ENCODE measurements at regions not wholly inside any gene's neighbourhood (a gene's known extent, or its start where the extent isn't known, plus 50 kb on each side); places are given as distances from the start of the nearest gene placed in this dataset.

- H3K4me1 ChIP-seq (ENCODE audit: insufficient read depth, low read length), result no peaks in the 10 kb centered on the region
- no peak overlapping the region for H3K9ac ChIP-seq (ENCODE audit: low read length)
- H3K4me3 Mint-ChIP-seq (ENCODE audit: unreplicated experiment), result no peak overlapping the region
- no peaks in the 10 kb centered on the region for H4K20me1 ChIP-seq (ENCODE audit: insufficient read depth, low read length)
- no peaks in the 10 kb centered on the region for H3K79me2 ChIP-seq (ENCODE audit: insufficient read depth, low read length)
- DNase-seq (ENCODE audit: low read depth) (no peak), FAIRE-seq (no peak)
- H3K27me3 Mint-ChIP-seq (ENCODE audit: low read depth, unreplicated experiment), result no peaks in the 10 kb centered on the region
- peaks cover 2% of the 10 kb centered on the region for H3K9me3 Mint-ChIP-seq (ENCODE audit: unreplicated experiment)
- TF ChIP-seq CTCF (IDR thresholded peaks at IDR 0.05; ENCODE audit: insufficient read depth, low read depth, low read length) (no peak), EZH2 (IDR thresholded peaks at IDR 0.05; ENCODE audit: insufficient read depth, low read length) (no peak)
- H2AFZ ChIP-seq (ENCODE audit: low read depth, low read length), result no peak overlapping the region
- H3K27ac Mint-ChIP-seq (ENCODE audit: unreplicated experiment), result no peak overlapping the region
- H3K27me3 ChIP-seq (ENCODE audit: insufficient read depth, low read length), result no peaks in the 10 kb centered on the region
- peaks cover 3% of the 10 kb centered on the region for H3K4me1 Mint-ChIP-seq (ENCODE audit: low read depth, unreplicated experiment)
- no peak overlapping the region for H3K27ac ChIP-seq (ENCODE audit: low read depth, low read length)
- H3K4me3 ChIP-seq (ENCODE audit: insufficient read depth, low read depth, low read length), result no peak overlapping the region
- H3K36me3 ChIP-seq (ENCODE audit: insufficient read depth, low read length), result no peaks in the 10 kb centered on the region
- H3K9me3 ChIP-seq (ENCODE audit: insufficient read depth, low read depth, low read length), result peaks cover 4% of the 10 kb centered on the region
- H3K36me3 Mint-ChIP-seq (ENCODE audit: low read depth, unreplicated experiment), result no peaks in the 10 kb centered on the region
- H3K4me2 ChIP-seq (ENCODE audit: low read length), result no peak overlapping the region
These were observed 963.6 kb upstream of the CNTNAP5 start for GRCh38 chr2:123061534-123061933.

GRCh38 chr2:123073371-123073770 lies 951.7 kb upstream of the CNTNAP5 start:
- no peaks in the 10 kb centered on the region for H3K9me3 Mint-ChIP-seq (ENCODE audit: unreplicated experiment)
- Histone ChIP-seq H3K36me3 (ENCODE audit: insufficient read depth, low read length) (no peaks in the 10 kb centered on the region), H3K4me3 (ENCODE audit: insufficient read depth, low read depth, low read length) (no peak overlapping the region), H3K27me3 (ENCODE audit: insufficient read depth, low read length) (no peaks in the 10 kb centered on the region), H3K9me3 (ENCODE audit: insufficient read depth, low read depth, low read length) (no peaks in the 10 kb centered on the region), H3K9ac (ENCODE audit: low read length) (no peak overlapping the region), H2AFZ (ENCODE audit: low read depth, low read length) (no peak overlapping the region), H3K4me1 (ENCODE audit: insufficient read depth, low read length) (no peaks in the 10 kb centered on the region), H3K4me2 (ENCODE audit: low read length) (no peak overlapping the region), H3K27ac (ENCODE audit: low read depth, low read length) (no peak overlapping the region), H4K20me1 (ENCODE audit: insufficient read depth, low read length) (no peaks in the 10 kb centered on the region), H3K79me2 (ENCODE audit: insufficient read depth, low read length) (no peaks in the 10 kb centered on the region)
- no peak overlapping the region for H3K4me3 Mint-ChIP-seq (ENCODE audit: unreplicated experiment)
- no peaks in the 10 kb centered on the region for H3K36me3 Mint-ChIP-seq (ENCODE audit: low read depth, unreplicated experiment)
- H3K27ac Mint-ChIP-seq (ENCODE audit: unreplicated experiment), result peak overlapping the region; percentile 22
- H3K4me1 Mint-ChIP-seq (ENCODE audit: low read depth, unreplicated experiment), result peaks cover 12% of the 10 kb centered on the region
- FAIRE-seq, result no peak
- DNase-seq (ENCODE audit: low read depth), result no peak
- TF ChIP-seq CTCF (IDR thresholded peaks at IDR 0.05; ENCODE audit: insufficient read depth, low read depth, low read length) (no peak), EZH2 (IDR thresholded peaks at IDR 0.05; ENCODE audit: insufficient read depth, low read length) (no peak)
- no peaks in the 10 kb centered on the region for H3K27me3 Mint-ChIP-seq (ENCODE audit: low read depth, unreplicated experiment)

GRCh38 chr2:123073956-123074355 lies 951.1 kb upstream of the CNTNAP5 start:
- no peaks in the 10 kb centered on the region for H3K36me3 ChIP-seq (ENCODE audit: insufficient read depth, low read length)
- no peak overlapping the region for H3K27ac ChIP-seq (ENCODE audit: low read depth, low read length)
- H3K9ac ChIP-seq (ENCODE audit: low read length), result no peak overlapping the region
- no peak for TF ChIP-seq EZH2 (IDR thresholded peaks at IDR 0.05; ENCODE audit: insufficient read depth, low read length)
- TF ChIP-seq CTCF (IDR thresholded peaks at IDR 0.05; ENCODE audit: insufficient read depth, low read depth, low read length), result no peak
- DNase-seq (ENCODE audit: low read depth), result no peak
- Mint-ChIP-seq H3K9me3 (ENCODE audit: unreplicated experiment) (no peaks in the 10 kb centered on the region), H3K27ac (ENCODE audit: unreplicated experiment) (peak overlapping the region; percentile 22), H3K4me3 (ENCODE audit: unreplicated experiment) (no peak overlapping the region), H3K36me3 (ENCODE audit: low read depth, unreplicated experiment) (no peaks in the 10 kb centered on the region), H3K4me1 (ENCODE audit: low read depth, unreplicated experiment) (peaks cover 12% of the 10 kb centered on the region), H3K27me3 (ENCODE audit: low read depth, unreplicated experiment) (no peaks in the 10 kb centered on the region)
- no peak overlapping the region for H2AFZ ChIP-seq (ENCODE audit: low read depth, low read length)
- H3K4me2 ChIP-seq (ENCODE audit: low read length), result no peak overlapping the region
- H3K79me2 ChIP-seq (ENCODE audit: insufficient read depth, low read length), result no peaks in the 10 kb centered on the region
- no peak overlapping the region for H3K4me3 ChIP-seq (ENCODE audit: insufficient read depth, low read depth, low read length)
- H4K20me1 ChIP-seq (ENCODE audit: insufficient read depth, low read length), result no peaks in the 10 kb centered on the region
- no peak for FAIRE-seq
- H3K27me3 ChIP-seq (ENCODE audit: insufficient read depth, low read length), result no peaks in the 10 kb centered on the region
- no peaks in the 10 kb centered on the region for H3K4me1 ChIP-seq (ENCODE audit: insufficient read depth, low read length)
- no peaks in the 10 kb centered on the region for H3K9me3 ChIP-seq (ENCODE audit: insufficient read depth, low read depth, low read length)
